Panc1 (cell line): ENCODE measurements at regions not wholly inside any gene's neighbourhood (a gene's known extent, or its start where the extent isn't known, plus 50 kb on each side); places are given as distances from the start of the nearest gene placed in this dataset.

ENCODE experiments used
- ATAC-seq: fragments of 200-7000 bp; cut with Tn5 transposase; 2 replicates; pipeline ENCODE4 v1.9.1; 2020; ENCODE audit warnings: mild to moderate bottlenecking, moderate library complexity
- BruUV-seq: library from RNA; stranded (reverse); fragments of 400-500 nt; replicated peaks from 2 replicates; lab custom pipeline; 2021; lab: Mats Ljungman, UMichigan
- CTCF ChIA-PET: fragments of 300-600 bp; sonication (Branson Sonifier 250); formaldehyde crosslinking; loops from one replicate; lab custom pipeline; 2022; ENCODE audit warnings: antibody characterized with exemption; lab: Charles Lee
- POLR2A ChIA-PET: fragments of 300-600 bp; sonication (Branson Sonifier 250); formaldehyde crosslinking; loops from one replicate; lab custom pipeline; 2022; ENCODE audit warnings: antibody characterized with exemption; lab: Charles Lee
- DNase-seq: peaks from one replicate; pipeline ENCODE4 v3.0.0-alpha.2; 2010; ENCODE audit warnings: low read depth, low spot score
- H3K27ac ChIP-seq: 2 replicates; pipeline ENCODE4 v1.5.1; 2011; ENCODE audit warnings: mild to moderate bottlenecking, low read length, inconsistent platforms
- H3K27me3 ChIP-seq: fragments of 200-500 bp; sonication (Bioruptor generic); 2 replicates; pipeline ENCODE4 v1.6.0; 2014; ENCODE audit warnings: low read length, inconsistent platforms; ENCODE audit not compliant: control insufficient read depth, insufficient read depth
- H3K36me3 ChIP-seq: fragments of 200-500 bp; sonication (Bioruptor generic); 2 replicates; pipeline ENCODE4 v1.5.1; 2014; ENCODE audit warnings: inconsistent platforms, mild to moderate bottlenecking, low read length, moderate library complexity; ENCODE audit not compliant: control insufficient read depth, insufficient read depth
- H3K4me1 ChIP-seq: 2 replicates; pipeline ENCODE4 v1.5.1; 2011; ENCODE audit warnings: inconsistent platforms, mild to moderate bottlenecking, low read length, moderate library complexity; ENCODE audit not compliant: control insufficient read depth, insufficient read depth
- H3K4me3 ChIP-seq, 2 experiments: 2 replicates each; pipeline ENCODE4 v1.5.1; 2011 to 2012; ENCODE audit warnings: low read depth in 2 of 2, low read length in 2 of 2, mild to moderate bottlenecking in 2 of 2, inconsistent platforms in 1 of 2, moderate library complexity in 1 of 2
- H3K9me3 ChIP-seq: fragments of 200-500 bp; sonication (Bioruptor generic); 2 replicates; pipeline ENCODE4 v1.5.1; 2014; ENCODE audit warnings: low read depth, mild to moderate bottlenecking, inconsistent platforms, low read length, moderate library complexity; ENCODE audit not compliant: control insufficient read depth, insufficient read depth
- POLR2AphosphoS5 ChIP-seq: IDR thresholded peaks from 2 replicates; pipeline ENCODE4 v1.6.1; 2012; ENCODE audit warnings: mild to moderate bottlenecking, low read depth, low read length, moderate library complexity
- SIN3A ChIP-seq: IDR thresholded peaks from 2 replicates; pipeline ENCODE4 v1.6.1; 2012; ENCODE audit warnings: low read depth, mild to moderate bottlenecking, low read length, moderate library complexity, borderline replicate concordance; ENCODE audit not compliant: insufficient read depth
- TCF7L2 ChIP-seq: IDR thresholded peaks from 2 replicates; pipeline ENCODE4 v1.6.1; 2011; ENCODE audit warnings: mild to moderate bottlenecking, low read depth, low read length, inconsistent platforms
- in situ Hi-C: cut with HindIII; loops from 2 replicates; pipeline ENCODE4 v1.10.0; 2016; ENCODE audit warnings: low sequenced_read_pairs, low pct_unique_long_range_greater_than_20kb
- intact Hi-C: fragments of 100-400 bp; cut with micrococcal nuclease; formaldehyde crosslinking; loops from one replicate; pipeline ENCODE4 v1.10.0; 2022; ENCODE audit not compliant: unreplicated experiment
- TF ChIP-seq, protein P1 (sequence below): fragments of 450-650 bp; IDR thresholded peaks from 2 replicates; pipeline ENCODE4 v1.5.1; 2017; ENCODE audit warnings: mild to moderate bottlenecking
- TF ChIP-seq, protein P2 (sequence below), 2 experiments: IDR thresholded peaks; 2 replicates each; pipeline ENCODE4 v1.6.1; 2011 to 2012; ENCODE audit warnings: low read depth in 2 of 2, control low read depth in 1 of 2, low read length in 1 of 2, mild to moderate bottlenecking in 1 of 2, moderate library complexity in 1 of 2; ENCODE audit not compliant: insufficient read depth in 1 of 2

DNA sequence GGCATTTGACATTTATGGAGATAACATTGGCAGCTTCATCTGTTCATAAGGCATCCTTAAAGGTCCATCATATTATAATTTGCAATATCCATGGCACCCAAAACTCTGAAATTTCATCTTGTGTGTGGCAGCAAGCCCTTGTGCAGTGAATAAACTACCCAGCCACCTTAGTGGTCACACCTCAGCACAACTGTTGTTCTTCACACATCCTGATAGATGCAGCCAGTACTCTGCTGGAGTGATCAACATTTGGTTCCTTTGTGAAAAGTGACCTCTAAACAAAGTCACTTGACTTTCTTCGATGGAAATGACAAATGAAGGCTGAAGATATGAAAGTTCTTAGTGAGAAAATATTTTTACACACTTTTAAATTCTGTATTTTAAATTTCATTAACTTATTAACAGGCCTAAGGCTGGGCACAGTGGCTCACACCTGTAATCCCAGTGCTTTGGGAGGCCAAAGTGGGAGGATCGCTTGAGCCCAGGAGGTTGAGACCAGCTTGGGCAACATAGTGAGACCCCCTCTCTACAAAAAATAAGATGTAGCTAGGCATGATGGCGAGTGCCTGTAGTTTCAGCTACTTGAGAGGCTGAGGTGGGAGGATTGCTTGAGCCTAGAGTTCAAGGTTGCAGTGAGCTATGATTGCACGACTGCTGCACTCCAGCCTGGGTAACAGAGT is 161.4 kb downstream of the SPRY1 start:
- Histone ChIP-seq H3K36me3 (no peaks in the 10 kb centered on the region), H3K27me3 (no peaks in the 10 kb centered on the region), H3K9me3 (no peaks in the 10 kb centered on the region), H3K4me3 (no peak overlapping the region), H3K27ac (peak overlapping the region; percentile 96), H3K4me1 (peaks cover 40% of the 10 kb centered on the region)
- in situ Hi-C loops (no loop called here), intact Hi-C loops (no loop called here)
- ChIA-PET POLR2A (interaction anchor here (0.6 to 0.7 kb wide), 2 partner anchors 33 to 52 kb away, joined by 5 to 6 read pairs; no protein-coding TSS in a partner anchor), CTCF (no interaction called here)
- BruUV-seq: no TSS peak
- TF ChIP-seq, protein P1, sequence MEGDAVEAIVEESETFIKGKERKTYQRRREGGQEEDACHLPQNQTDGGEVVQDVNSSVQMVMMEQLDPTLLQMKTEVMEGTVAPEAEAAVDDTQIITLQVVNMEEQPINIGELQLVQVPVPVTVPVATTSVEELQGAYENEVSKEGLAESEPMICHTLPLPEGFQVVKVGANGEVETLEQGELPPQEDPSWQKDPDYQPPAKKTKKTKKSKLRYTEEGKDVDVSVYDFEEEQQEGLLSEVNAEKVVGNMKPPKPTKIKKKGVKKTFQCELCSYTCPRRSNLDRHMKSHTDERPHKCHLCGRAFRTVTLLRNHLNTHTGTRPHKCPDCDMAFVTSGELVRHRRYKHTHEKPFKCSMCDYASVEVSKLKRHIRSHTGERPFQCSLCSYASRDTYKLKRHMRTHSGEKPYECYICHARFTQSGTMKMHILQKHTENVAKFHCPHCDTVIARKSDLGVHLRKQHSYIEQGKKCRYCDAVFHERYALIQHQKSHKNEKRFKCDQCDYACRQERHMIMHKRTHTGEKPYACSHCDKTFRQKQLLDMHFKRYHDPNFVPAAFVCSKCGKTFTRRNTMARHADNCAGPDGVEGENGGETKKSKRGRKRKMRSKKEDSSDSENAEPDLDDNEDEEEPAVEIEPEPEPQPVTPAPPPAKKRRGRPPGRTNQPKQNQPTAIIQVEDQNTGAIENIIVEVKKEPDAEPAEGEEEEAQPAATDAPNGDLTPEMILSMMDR: no peak
- TF ChIP-seq, protein P2, sequence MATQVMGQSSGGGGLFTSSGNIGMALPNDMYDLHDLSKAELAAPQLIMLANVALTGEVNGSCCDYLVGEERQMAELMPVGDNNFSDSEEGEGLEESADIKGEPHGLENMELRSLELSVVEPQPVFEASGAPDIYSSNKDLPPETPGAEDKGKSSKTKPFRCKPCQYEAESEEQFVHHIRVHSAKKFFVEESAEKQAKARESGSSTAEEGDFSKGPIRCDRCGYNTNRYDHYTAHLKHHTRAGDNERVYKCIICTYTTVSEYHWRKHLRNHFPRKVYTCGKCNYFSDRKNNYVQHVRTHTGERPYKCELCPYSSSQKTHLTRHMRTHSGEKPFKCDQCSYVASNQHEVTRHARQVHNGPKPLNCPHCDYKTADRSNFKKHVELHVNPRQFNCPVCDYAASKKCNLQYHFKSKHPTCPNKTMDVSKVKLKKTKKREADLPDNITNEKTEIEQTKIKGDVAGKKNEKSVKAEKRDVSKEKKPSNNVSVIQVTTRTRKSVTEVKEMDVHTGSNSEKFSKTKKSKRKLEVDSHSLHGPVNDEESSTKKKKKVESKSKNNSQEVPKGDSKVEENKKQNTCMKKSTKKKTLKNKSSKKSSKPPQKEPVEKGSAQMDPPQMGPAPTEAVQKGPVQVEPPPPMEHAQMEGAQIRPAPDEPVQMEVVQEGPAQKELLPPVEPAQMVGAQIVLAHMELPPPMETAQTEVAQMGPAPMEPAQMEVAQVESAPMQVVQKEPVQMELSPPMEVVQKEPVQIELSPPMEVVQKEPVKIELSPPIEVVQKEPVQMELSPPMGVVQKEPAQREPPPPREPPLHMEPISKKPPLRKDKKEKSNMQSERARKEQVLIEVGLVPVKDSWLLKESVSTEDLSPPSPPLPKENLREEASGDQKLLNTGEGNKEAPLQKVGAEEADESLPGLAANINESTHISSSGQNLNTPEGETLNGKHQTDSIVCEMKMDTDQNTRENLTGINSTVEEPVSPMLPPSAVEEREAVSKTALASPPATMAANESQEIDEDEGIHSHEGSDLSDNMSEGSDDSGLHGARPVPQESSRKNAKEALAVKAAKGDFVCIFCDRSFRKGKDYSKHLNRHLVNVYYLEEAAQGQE (IDR thresholded peaks at IDR 0.05; ENCODE audit: insufficient read depth in 1 of 2, low read depth in 2 of 2, low read length in 1 of 2): no peak
- TF ChIP-seq SIN3A (no peak), TCF7L2 (no peak), POLR2AphosphoS5 (no peak)
- DNase-seq: no peak
- no peak for ATAC-seq

DNA sequence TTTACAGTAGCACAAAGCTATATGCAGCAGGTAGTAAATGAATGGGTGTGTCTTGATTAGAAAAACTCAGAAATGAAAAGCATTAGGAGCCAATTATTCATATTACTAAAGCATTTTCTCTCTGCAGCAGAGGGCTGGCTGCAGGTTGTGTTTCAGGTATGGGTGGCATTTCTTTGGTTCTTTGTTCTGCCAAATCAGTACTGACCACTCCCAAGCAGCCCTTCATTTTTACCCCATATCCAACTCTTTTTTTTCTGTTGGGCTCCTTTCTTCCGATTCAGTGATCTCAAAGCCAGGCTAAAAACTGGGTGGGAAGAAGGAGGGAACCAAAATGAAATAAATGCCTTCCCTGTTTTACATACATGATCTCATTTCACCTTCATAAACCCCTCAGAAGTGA is 162.3 kb downstream of the SPRY1 start:
- no peak for TF ChIP-seq TCF7L2
- TF ChIP-seq, protein P1: no peak
- TF ChIP-seq SIN3A: no peak
- TF ChIP-seq, protein P2 (IDR thresholded peaks at IDR 0.05; ENCODE audit: insufficient read depth in 1 of 2, low read depth in 2 of 2, low read length in 1 of 2): no peak
- TF ChIP-seq POLR2AphosphoS5: no peak
- intact Hi-C loops: no loop called here
- no peak overlapping the region for H3K4me3 ChIP-seq
- H3K27me3 ChIP-seq: no peaks in the 10 kb centered on the region
- ATAC-seq (no peak), DNase-seq (no peak)
- no peaks in the 10 kb centered on the region for H3K36me3 ChIP-seq
- H3K27ac ChIP-seq: peak overlapping the region; percentile 96
- no TSS peak for BruUV-seq
- ChIA-PET POLR2A (no interaction called here), CTCF (no interaction called here)
- in situ Hi-C loops: no loop called here
- H3K4me1 ChIP-seq: peaks cover 35% of the 10 kb centered on the region
- H3K9me3 ChIP-seq: no peaks in the 10 kb centered on the region
